ENCODE measurements at regions not wholly inside any gene's neighbourhood (a gene's known extent, or its start where the extent isn't known, plus 50 kb on each side); places are given as distances from the start of the nearest gene placed in this dataset.

DNA sequence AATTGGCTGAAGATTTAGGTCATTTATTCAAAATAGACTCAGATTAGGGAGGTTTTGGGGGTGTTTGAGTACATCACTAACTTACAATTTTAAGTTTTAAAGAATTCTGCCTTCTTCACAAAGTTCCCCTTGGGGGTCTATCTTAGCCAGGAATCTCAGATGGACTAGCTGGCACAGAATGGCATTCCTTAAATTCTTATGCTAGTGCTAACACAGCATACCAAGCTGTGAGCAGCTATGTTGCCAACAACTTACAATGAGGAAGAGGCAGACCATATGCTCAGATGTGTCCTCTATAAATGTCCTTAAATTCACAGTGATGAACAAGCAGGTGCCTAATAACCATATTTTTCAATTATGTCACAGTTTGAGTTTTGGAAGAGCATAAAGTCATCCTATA lies 60.9 kb upstream of the NPHP3 start:
- DNase-seq (no peak), ATAC-seq (no peak)
- intact Hi-C loops (cut with micrococcal nuclease): no loop called here

DNA sequence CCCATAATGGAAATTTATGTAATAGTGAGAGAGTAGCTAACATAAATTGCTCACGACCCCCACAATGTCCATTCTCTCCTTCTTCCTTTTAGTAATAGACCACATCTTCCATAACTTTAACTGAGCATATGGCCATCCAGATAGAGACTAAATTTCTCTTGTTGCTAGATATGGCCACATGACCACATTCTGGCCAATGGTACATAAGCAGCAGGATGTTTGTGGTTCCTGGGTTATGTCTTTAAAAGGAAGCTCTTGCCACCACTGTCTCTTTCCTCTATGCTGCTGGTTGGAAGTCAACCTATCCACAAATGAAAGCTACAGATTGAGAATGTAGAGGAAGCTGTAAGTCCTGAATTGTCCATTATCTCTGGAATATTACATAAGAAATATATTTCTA lies 59.7 kb upstream of the NPHP3 start:
- no peak for ATAC-seq
- DNase-seq: no peak
- intact Hi-C loops (cut with micrococcal nuclease): no loop called here

- intact Hi-C loops (cut with micrococcal nuclease): no loop called here
- DNase-seq (no peak), ATAC-seq (no peak)
These were observed 55.0 kb upstream of the NPHP3 start for GRCh38 chr3:132777171-132777570.

DNA sequence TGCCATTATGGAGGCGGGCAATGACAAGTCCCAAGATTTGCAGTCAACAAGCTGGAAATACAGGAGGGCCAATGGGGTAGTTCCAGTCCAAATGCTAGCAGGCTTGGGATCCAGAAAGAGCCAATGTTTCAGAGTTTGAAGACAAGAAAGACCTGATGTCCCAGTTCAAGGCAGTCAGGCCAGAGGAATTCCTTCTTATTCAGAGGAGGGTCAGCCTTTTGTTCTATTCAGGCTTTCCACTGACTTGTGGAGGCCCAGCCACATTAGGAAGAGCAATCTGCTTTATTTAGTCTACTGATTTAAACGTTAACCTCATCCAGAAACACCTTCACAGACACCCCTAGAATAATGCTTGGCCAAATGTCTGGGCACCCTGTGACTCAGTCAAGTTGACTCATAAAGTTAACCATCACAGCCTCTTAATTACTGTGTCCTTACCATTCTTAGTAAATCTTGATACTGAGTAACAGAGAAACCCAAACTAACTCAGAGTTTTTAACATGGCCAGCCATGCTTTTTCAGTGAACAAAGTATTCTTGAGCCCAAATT lies 50.9 kb upstream of the NPHP3 start:
- intact Hi-C loops (cut with micrococcal nuclease): no loop called here
- ATAC-seq (no peak), DNase-seq (no peak)

DNA sequence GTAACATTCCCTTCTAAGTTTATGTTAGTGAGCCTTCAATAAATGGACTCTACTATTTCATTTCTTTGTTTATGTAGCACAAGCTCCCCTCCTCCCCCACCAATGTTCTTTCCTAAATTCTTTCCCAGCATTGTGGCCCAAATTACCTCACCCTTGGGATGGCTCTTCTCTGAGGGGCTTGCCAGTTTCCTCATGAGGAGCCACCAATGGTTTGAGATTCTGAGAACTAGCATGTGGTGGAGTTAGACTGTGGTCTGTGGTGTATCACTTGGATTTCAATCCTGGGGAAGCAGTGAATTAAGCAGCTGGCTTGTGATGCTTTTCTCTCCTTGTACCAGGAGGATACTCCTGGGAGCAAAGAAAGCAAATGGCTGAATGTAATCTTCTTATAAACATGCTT lies 50.0 kb upstream of the NPHP3 start:
- DNase-seq: no peak
- peak; percentile 87 for ATAC-seq
- intact Hi-C loops (cut with micrococcal nuclease): no loop called here

Measured in left ventricle myocardium superior (tissue), 1 donor.